Neural progenitor cell (in vitro differentiated cells): ENCODE measurements at regions not wholly inside any gene's neighbourhood (a gene's known extent, or its start where the extent isn't known, plus 50 kb on each side); places are given as distances from the start of the nearest gene placed in this dataset.

Experiments used
- DNase-seq: peaks from one replicate; pipeline ENCODE4 v3.0.0-alpha.2; 2016; ENCODE audit warnings: low spot score
- H2AFZ ChIP-seq: fragments of 200-600 bp; sonication (generic); replicated peaks from 2 replicates; pipeline ENCODE4 v1.6.1; 2016; ENCODE audit warnings: antibody characterized with exemption
- H3F3A ChIP-seq: fragments of 200-600 bp; sonication (generic); 2 replicates; pipeline ENCODE4 v1.6.1; 2016; ENCODE audit warnings: antibody characterized with exemption, low read depth
- H3K27ac ChIP-seq: fragments of 200-600 bp; sonication (generic); 2 replicates; pipeline ENCODE4 v1.5.1; 2016; ENCODE audit warnings: mild to moderate bottlenecking
- H3K27me3 ChIP-seq: fragments of 200-600 bp; sonication (generic); 2 replicates; pipeline ENCODE4 v1.6.1; 2016; ENCODE audit warnings: mild to moderate bottlenecking, moderate library complexity
- H3K36me3 ChIP-seq: fragments of 200-600 bp; sonication (generic); 2 replicates; pipeline ENCODE4 v1.5.1; 2016
- H3K4me1 ChIP-seq: fragments of 200-600 bp; sonication (generic); 2 replicates; pipeline ENCODE4 v1.6.1; 2016; ENCODE audit warnings: mixed run types
- H3K4me2 ChIP-seq: fragments of 200-600 bp; sonication (generic); 2 replicates; pipeline ENCODE4 v1.6.1; 2016
- H3K4me3 ChIP-seq: fragments of 200-600 bp; sonication (generic); 2 replicates; pipeline ENCODE4 v1.5.1; 2016
- H3K79me2 ChIP-seq: fragments of 200-600 bp; sonication (generic); 2 replicates; pipeline ENCODE4 v1.6.1; 2016; ENCODE audit warnings: low read depth
- H3K9ac ChIP-seq: fragments of 200-600 bp; sonication (generic); 2 replicates; pipeline ENCODE4 v1.6.1; 2016
- H3K9me3 ChIP-seq: fragments of 200-600 bp; sonication (generic); 2 replicates; pipeline ENCODE4 v1.5.1; 2016; ENCODE audit warnings: low read depth
- H4K20me1 ChIP-seq: fragments of 200-600 bp; sonication (generic); 2 replicates; pipeline ENCODE4 v1.6.1; 2016; ENCODE audit warnings: low read depth
- H3K27ac Mint-ChIP-seq: 3 replicates; pipeline ENCODE4 v1.8.0; 2021; ENCODE audit warnings: mixed read lengths
- H3K27me3 Mint-ChIP-seq: 2 replicates; pipeline ENCODE4 v1.8.0; 2022; ENCODE audit warnings: low read depth, mild to moderate bottlenecking, inconsistent platforms, moderate library complexity, mixed read lengths; ENCODE audit not compliant: insufficient read depth
- H3K36me3 Mint-ChIP-seq: 3 replicates; pipeline ENCODE4 v1.8.0; 2021; ENCODE audit warnings: mixed read lengths
- H3K4me1 Mint-ChIP-seq: 3 replicates; pipeline ENCODE4 v1.8.0; 2021; ENCODE audit warnings: mixed read lengths
- H3K4me3 Mint-ChIP-seq: 3 replicates; pipeline ENCODE4 v1.8.0; 2021; ENCODE audit warnings: mild to moderate bottlenecking, moderate library complexity, mixed read lengths
- H3K9me3 Mint-ChIP-seq: 3 replicates; pipeline ENCODE4 v1.8.0; 2020; ENCODE audit warnings: mixed read lengths
- CTCF ChIP-seq: fragments of 200-600 bp; sonication (generic); IDR thresholded peaks from 2 replicates; pipeline ENCODE4 v1.5.1; 2017; ENCODE audit warnings: antibody characterized with exemption, mild to moderate bottlenecking
- EZH2 ChIP-seq: fragments of 200-600 bp; sonication (generic); IDR thresholded peaks from 2 replicates; pipeline ENCODE4 v1.6.1; 2017; ENCODE audit warnings: antibody characterized with exemption, mild to moderate bottlenecking, moderate library complexity
- EZH2phosphoT487 ChIP-seq: fragments of 200-600 bp; sonication (generic); IDR thresholded peaks from 2 replicates; pipeline ENCODE4 v1.6.1; 2017; ENCODE audit warnings: antibody characterized with exemption

- no peak overlapping the region for H3K4me2 ChIP-seq
- H3K4me1 ChIP-seq, result peaks cover 8% of the 10 kb centered on the region
- no peaks in the 10 kb centered on the region for H3K79me2 ChIP-seq
- no peaks in the 10 kb centered on the region for H3K36me3 ChIP-seq
- Mint-ChIP-seq H3K4me3 (no peak overlapping the region), H3K9me3 (no peaks in the 10 kb centered on the region), H3K36me3 (no peaks in the 10 kb centered on the region), H3K4me1 (peaks cover 3% of the 10 kb centered on the region), H3K27me3 (no peaks in the 10 kb centered on the region), H3K27ac (no peak overlapping the region)
- H4K20me1 ChIP-seq, result no peaks in the 10 kb centered on the region
- peaks cover 7% of the 10 kb centered on the region for H3K9me3 ChIP-seq
- no peak overlapping the region for H3K27ac ChIP-seq
- H3K4me3 ChIP-seq, result no peak overlapping the region
- TF ChIP-seq CTCF (no peak), EZH2 (no peak), EZH2phosphoT487 (no peak)
- H3K27me3 ChIP-seq, result no peaks in the 10 kb centered on the region
- DNase-seq, result no peak
- no peaks in the 10 kb centered on the region for H3F3A ChIP-seq
- H2AFZ ChIP-seq, result no peak overlapping the region
- H3K9ac ChIP-seq, result no peak overlapping the region
Measured at GRCh38 chrX:134747006-134747405, 50.0 kb downstream of the PABIR2 start.

GRCh38 chrX:134746410-134746785 is 50.6 kb downstream of the PABIR2 start:
- Histone ChIP-seq H3F3A (no peaks in the 10 kb centered on the region), H3K27me3 (no peaks in the 10 kb centered on the region), H3K79me2 (no peaks in the 10 kb centered on the region), H3K4me2 (no peak overlapping the region), H3K36me3 (no peaks in the 10 kb centered on the region), H4K20me1 (no peaks in the 10 kb centered on the region), H3K27ac (no peak overlapping the region), H3K9ac (no peak overlapping the region), H3K9me3 (peaks cover 7% of the 10 kb centered on the region), H3K4me1 (peaks cover 2% of the 10 kb centered on the region), H3K4me3 (no peak overlapping the region), H2AFZ (no peak overlapping the region)
- Mint-ChIP-seq H3K27me3 (no peaks in the 10 kb centered on the region), H3K4me3 (no peak overlapping the region), H3K4me1 (peaks cover 4% of the 10 kb centered on the region), H3K9me3 (no peaks in the 10 kb centered on the region), H3K27ac (no peak overlapping the region), H3K36me3 (no peaks in the 10 kb centered on the region)
- TF ChIP-seq CTCF, result no peak
- TF ChIP-seq EZH2, result no peak
- TF ChIP-seq EZH2phosphoT487, result no peak
- no peak for DNase-seq

- no peaks in the 10 kb centered on the region for H4K20me1 ChIP-seq
- H3K27ac Mint-ChIP-seq, result no peak overlapping the region
- no peak overlapping the region for H3K4me3 Mint-ChIP-seq
- no peaks in the 10 kb centered on the region for H3K27me3 ChIP-seq
- peaks cover 7% of the 10 kb centered on the region for H3K9me3 ChIP-seq
- H3K4me1 ChIP-seq, result no peaks in the 10 kb centered on the region
- no peak overlapping the region for H3K4me3 ChIP-seq
- TF ChIP-seq EZH2phosphoT487, result no peak
- TF ChIP-seq CTCF, result no peak
- no peak for TF ChIP-seq EZH2
- no peak for DNase-seq
- H3K36me3 Mint-ChIP-seq, result no peaks in the 10 kb centered on the region
- H3K27me3 Mint-ChIP-seq, result no peaks in the 10 kb centered on the region
- H2AFZ ChIP-seq, result no peak overlapping the region
- no peak overlapping the region for H3K4me2 ChIP-seq
- H3K79me2 ChIP-seq, result no peaks in the 10 kb centered on the region
- H3F3A ChIP-seq, result no peaks in the 10 kb centered on the region
- H3K9ac ChIP-seq, result no peak overlapping the region
- H3K4me1 Mint-ChIP-seq, result peaks cover 4% of the 10 kb centered on the region
- no peak overlapping the region for H3K27ac ChIP-seq
- no peaks in the 10 kb centered on the region for H3K9me3 Mint-ChIP-seq
- no peaks in the 10 kb centered on the region for H3K36me3 ChIP-seq
Measured at GRCh38 chrX:134745636-134746409, 51.2 kb downstream of the PABIR2 start.
